Left ventricle myocardium inferior (tissue), 1 donor: ENCODE measurements at regions not wholly inside any gene's neighbourhood (a gene's known extent, or its start where the extent isn't known, plus 50 kb on each side); places are given as distances from the start of the nearest gene placed in this dataset.

ENCODE experiments used
- DNase-seq: peaks from one replicate; pipeline ENCODE4 v3.0.0-alpha.2; 2020
- H3K27ac ChIP-seq: fragments of 200-600 bp; replicated peaks from 2 replicates; pipeline ENCODE4 v1.8.0; 2021
- H3K27me3 ChIP-seq: fragments of 200-600 bp; 2 replicates; pipeline ENCODE4 v1.8.0; 2021; ENCODE audit warnings: low read depth
- H3K36me3 ChIP-seq: fragments of 200-600 bp; 2 replicates; pipeline ENCODE4 v1.8.0; 2021
- H3K4me1 ChIP-seq: fragments of 200-600 bp; 2 replicates; pipeline ENCODE4 v1.8.0; 2021
- H3K4me3 ChIP-seq: fragments of 200-600 bp; 2 replicates; pipeline ENCODE4 v1.8.0; 2021; ENCODE audit warnings: mild to moderate bottlenecking, moderate library complexity
- H3K9me3 ChIP-seq: fragments of 200-600 bp; replicated peaks from 2 replicates; pipeline ENCODE4 v1.8.0; 2021
- CTCF ChIP-seq: fragments of 200-600 bp; IDR thresholded peaks from 2 replicates; pipeline ENCODE4 v1.8.0; 2021; ENCODE audit warnings: antibody characterized with exemption, mild to moderate bottlenecking, borderline replicate concordance
- intact Hi-C: fragments of 100-400 bp; cut with micrococcal nuclease; formaldehyde crosslinking; loops from one replicate; pipeline ENCODE4 v1.11.0; 2022
- donor health status: DM: no; HTN: yes; CAD: no; lungs with severe emphysema.

GRCh38 chr5:93359296-93359959, 221.6 kb downstream of the NR2F1-AS1 start:
- intact Hi-C loops, result no loop called here

GRCh38 chr5:93358176-93358575, 222.8 kb downstream of the NR2F1-AS1 start:
- TF ChIP-seq CTCF, result no peak
- no peaks in the 10 kb centered on the region for H3K27me3 ChIP-seq
- intact Hi-C loops, result no loop called here

More at GRCh38 chr5:93359296-93359959, 221.6 kb downstream of the NR2F1-AS1 start:
- TF ChIP-seq CTCF, result no peak
- no peaks in the 10 kb centered on the region for H3K27me3 ChIP-seq
- no peak overlapping the region for H3K4me3 ChIP-seq
- H3K9me3 ChIP-seq, result peaks cover 2% of the 10 kb centered on the region
- no peaks in the 10 kb centered on the region for H3K36me3 ChIP-seq
- no peak for DNase-seq
- no peak overlapping the region for H3K27ac ChIP-seq
- H3K4me1 ChIP-seq, result peaks cover 11% of the 10 kb centered on the region

GRCh38 chr5:93357686-93358085, 223.3 kb downstream of the NR2F1-AS1 start:
- Histone ChIP-seq H3K4me3 (no peak overlapping the region), H3K4me1 (peaks cover 11% of the 10 kb centered on the region), H3K27me3 (no peaks in the 10 kb centered on the region), H3K9me3 (no peaks in the 10 kb centered on the region), H3K27ac (no peak overlapping the region), H3K36me3 (no peaks in the 10 kb centered on the region)
- no peak for DNase-seq
- TF ChIP-seq CTCF, result no peak
- intact Hi-C loops, result no loop called here

More at GRCh38 chr5:93358176-93358575, 222.8 kb downstream of the NR2F1-AS1 start:
- no peak overlapping the region for H3K27ac ChIP-seq
- H3K9me3 ChIP-seq, result peaks cover 2% of the 10 kb centered on the region
- no peaks in the 10 kb centered on the region for H3K36me3 ChIP-seq
- no peak for DNase-seq
- H3K4me3 ChIP-seq, result no peak overlapping the region
- H3K4me1 ChIP-seq, result peaks cover 11% of the 10 kb centered on the region

GRCh38 chr5:93355691-93356090, 225.3 kb downstream of the NR2F1-AS1 start:
- Histone ChIP-seq H3K4me1 (peaks cover 11% of the 10 kb centered on the region), H3K36me3 (no peaks in the 10 kb centered on the region), H3K9me3 (no peaks in the 10 kb centered on the region), H3K27me3 (no peaks in the 10 kb centered on the region), H3K27ac (no peak overlapping the region), H3K4me3 (no peak overlapping the region)
- DNase-seq, result no peak
- no peak for TF ChIP-seq CTCF
- intact Hi-C loops, result no loop called here

- Histone ChIP-seq H3K27me3 (no peaks in the 10 kb centered on the region), H3K4me1 (no peaks in the 10 kb centered on the region), H3K9me3 (no peaks in the 10 kb centered on the region), H3K4me3 (no peak overlapping the region), H3K27ac (no peak overlapping the region), H3K36me3 (no peaks in the 10 kb centered on the region)
- no peak for DNase-seq
- TF ChIP-seq CTCF, result no peak
- intact Hi-C loops, result no loop called here
These were observed 228.8 kb downstream of the NR2F1-AS1 start for GRCh38 chr5:93352186-93352585.
